CD4-positive, alpha-beta T cell (primary cell): ENCODE measurements at regions not wholly inside any gene's neighbourhood (a gene's known extent, or its start where the extent isn't known, plus 50 kb on each side); places are given as distances from the start of the nearest gene placed in this dataset.

Experiments used
- ATAC-seq: fragments of 200-7000 bp; cut with Tn5 transposase; one replicate; pipeline ENCODE4 v1.10.0; 2022; ENCODE audit warnings: mild to moderate bottlenecking; ENCODE audit not compliant: poor library complexity
- CTCF ChIA-PET: fragments of 350-600 bp; sonication (Branson Sonifier 250); formaldehyde crosslinking; loops from one replicate; lab custom pipeline; 2021; ENCODE audit warnings: antibody characterized with exemption, inconsistent platforms; lab: Charles Lee
- POLR2A ChIA-PET: fragments of 350-600 bp; sonication (Branson Sonifier 250); formaldehyde crosslinking; loops from one replicate; lab custom pipeline; 2021; ENCODE audit warnings: antibody characterized with exemption, inconsistent platforms; lab: Charles Lee
- DNase-seq, 14 experiments: peaks; one replicate each; pipeline ENCODE4 v3.0.0-alpha.2; 2013 to 2020; ENCODE audit warnings: mixed read lengths in 2 of 14
- H3K27ac ChIP-seq, 2 donors: one replicate each; pipeline versions ENCODE4 v1.5.1 to v1.7.0; 2013; ENCODE audit warnings: low read length in 2 of 2, low read depth in 1 of 2, mild to moderate bottlenecking in 1 of 2
- H3K27me3 ChIP-seq, 2 experiments: 1 replicate in 1 of 2; 2 replicates in 1 of 2; pipeline versions ENCODE4 v1.6.1 to v1.7.0; 2013; ENCODE audit warnings: low read length in 2 of 2, control low read depth in 1 of 2, mild to moderate bottlenecking in 1 of 2, moderate library complexity in 1 of 2; ENCODE audit not compliant: insufficient read depth in 2 of 2, control insufficient read depth in 1 of 2
- H3K36me3 ChIP-seq: one replicate; pipeline ENCODE4 v1.6.1; 2013; ENCODE audit warnings: low read length, control low read depth; ENCODE audit not compliant: insufficient read depth
- H3K4me1 ChIP-seq: one replicate; pipeline ENCODE4 v1.6.1; 2013; ENCODE audit warnings: low read length, control low read depth; ENCODE audit not compliant: insufficient read depth
- H3K4me3 ChIP-seq: one replicate; pipeline ENCODE4 v1.5.1; 2013; ENCODE audit warnings: mild to moderate bottlenecking, low read length, moderate library complexity
- H3K9me3 ChIP-seq, 2 experiments: 1 replicate in 1 of 2; 2 replicates in 1 of 2; pipeline versions ENCODE4 v1.6.1 to v1.7.0; 2013; ENCODE audit warnings: low read length in 2 of 2, mild to moderate bottlenecking in 2 of 2, control low read depth in 1 of 2, moderate library complexity in 1 of 2; ENCODE audit not compliant: control insufficient read depth in 1 of 2, insufficient read depth in 1 of 2
- H3K27ac Mint-ChIP-seq: one replicate; pipeline ENCODE4 v1.8.0; 2020; ENCODE audit warnings: mixed read lengths
- H3K27me3 Mint-ChIP-seq: one replicate; pipeline ENCODE4 v1.8.0; 2021; ENCODE audit warnings: mixed read lengths
- H3K36me3 Mint-ChIP-seq: one replicate; pipeline ENCODE4 v1.8.0; 2021; ENCODE audit warnings: low read depth, mixed read lengths
- H3K4me1 Mint-ChIP-seq: one replicate; pipeline ENCODE4 v1.8.0; 2021; ENCODE audit warnings: low read depth, mixed read lengths
- H3K4me3 Mint-ChIP-seq: one replicate; pipeline ENCODE4 v1.8.0; 2020; ENCODE audit warnings: mild to moderate bottlenecking, mixed read lengths
- H3K9me3 Mint-ChIP-seq: one replicate; pipeline ENCODE4 v1.8.0; 2020; ENCODE audit warnings: mixed read lengths
- intact Hi-C, 2 experiments: fragments of 100-400 bp; cut with DNase I in 1 of 2; cut with micrococcal nuclease in 1 of 2; formaldehyde crosslinking; loops; one replicate each; pipeline versions ENCODE4 v1.15.1 to v1.9.0; 2023 to 2025; cut with DNase I, micrococcal nuclease
- TF ChIP-seq, protein P1 (sequence below): fragments of 200-600 bp; IDR thresholded peaks from one replicate; pipeline ENCODE4 v1.8.0; 2022; ENCODE audit warnings: antibody characterized with exemption, mild to moderate bottlenecking

DNA sequence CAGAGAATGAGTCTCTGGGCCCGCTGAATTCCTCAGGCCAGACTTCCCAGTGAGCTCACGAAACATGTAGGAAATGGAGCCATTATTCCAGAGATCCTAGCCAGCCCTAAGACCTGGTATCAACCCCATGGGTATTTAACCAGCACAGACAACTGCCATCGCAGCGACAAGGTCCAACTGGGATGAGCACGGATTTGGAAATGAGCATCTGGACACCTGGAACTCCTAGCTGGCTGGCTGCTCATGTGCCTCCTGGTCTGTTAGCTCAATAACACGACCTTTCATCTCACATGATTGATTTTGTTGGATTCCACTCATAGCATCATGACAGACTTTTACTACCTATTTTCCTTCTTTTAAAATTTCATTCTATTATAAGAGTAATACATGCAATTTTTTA, 51.0 kb downstream of the POU3F3 start:
- Histone ChIP-seq H3K4me1 (no peaks in the 10 kb centered on the region), H3K27ac (no peak overlapping the region), H3K4me3 (no peak overlapping the region), H3K36me3 (no peaks in the 10 kb centered on the region), H3K27me3 (peaks cover 0 to 4% of the 10 kb centered on the region in 2 experiments), H3K9me3 (peaks cover 0 to 4% of the 10 kb centered on the region in 2 experiments)
- Mint-ChIP-seq H3K36me3 (no peaks in the 10 kb centered on the region), H3K9me3 (no peaks in the 10 kb centered on the region), H3K4me3 (no peak overlapping the region), H3K4me1 (no peaks in the 10 kb centered on the region), H3K27me3 (peaks cover 7% of the 10 kb centered on the region), H3K27ac (no peak overlapping the region)
- POLR2A ChIA-PET, result no interaction called here
- TF ChIP-seq, protein P1, sequence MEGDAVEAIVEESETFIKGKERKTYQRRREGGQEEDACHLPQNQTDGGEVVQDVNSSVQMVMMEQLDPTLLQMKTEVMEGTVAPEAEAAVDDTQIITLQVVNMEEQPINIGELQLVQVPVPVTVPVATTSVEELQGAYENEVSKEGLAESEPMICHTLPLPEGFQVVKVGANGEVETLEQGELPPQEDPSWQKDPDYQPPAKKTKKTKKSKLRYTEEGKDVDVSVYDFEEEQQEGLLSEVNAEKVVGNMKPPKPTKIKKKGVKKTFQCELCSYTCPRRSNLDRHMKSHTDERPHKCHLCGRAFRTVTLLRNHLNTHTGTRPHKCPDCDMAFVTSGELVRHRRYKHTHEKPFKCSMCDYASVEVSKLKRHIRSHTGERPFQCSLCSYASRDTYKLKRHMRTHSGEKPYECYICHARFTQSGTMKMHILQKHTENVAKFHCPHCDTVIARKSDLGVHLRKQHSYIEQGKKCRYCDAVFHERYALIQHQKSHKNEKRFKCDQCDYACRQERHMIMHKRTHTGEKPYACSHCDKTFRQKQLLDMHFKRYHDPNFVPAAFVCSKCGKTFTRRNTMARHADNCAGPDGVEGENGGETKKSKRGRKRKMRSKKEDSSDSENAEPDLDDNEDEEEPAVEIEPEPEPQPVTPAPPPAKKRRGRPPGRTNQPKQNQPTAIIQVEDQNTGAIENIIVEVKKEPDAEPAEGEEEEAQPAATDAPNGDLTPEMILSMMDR, result no peak
- no peak for DNase-seq
- intact Hi-C loops, result no loop called here
- no peak for ATAC-seq
- CTCF ChIA-PET, result interaction anchor here (1.0 kb wide), 1 partner anchor 10 kb away, joined by 3 read pairs; no protein-coding TSS in a partner anchor

DNA sequence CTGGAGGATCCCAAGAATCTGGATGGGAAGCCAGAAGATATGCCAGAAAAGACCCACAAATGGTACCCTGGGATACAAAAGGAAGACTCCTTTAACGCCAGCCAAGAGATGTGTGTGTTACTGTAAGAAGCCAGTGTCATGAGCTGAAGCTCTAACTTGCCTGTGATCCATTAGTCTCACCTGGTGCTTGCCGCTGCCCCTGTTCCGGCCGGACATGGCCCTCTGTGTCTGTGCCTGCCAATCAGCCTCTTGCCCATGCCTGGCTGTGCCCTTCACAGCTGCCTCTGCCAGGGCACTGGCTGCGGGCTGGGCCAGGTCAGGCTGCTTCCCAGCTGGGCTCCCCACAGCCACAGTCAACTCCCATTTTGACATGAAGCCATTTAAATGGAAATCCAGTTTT, 55.4 kb downstream of the POU3F3 start:
- intact Hi-C loops, result no loop called here
- Mint-ChIP-seq H3K27ac (no peak overlapping the region), H3K36me3 (no peaks in the 10 kb centered on the region), H3K4me1 (no peaks in the 10 kb centered on the region), H3K9me3 (no peaks in the 10 kb centered on the region), H3K4me3 (no peak overlapping the region), H3K27me3 (peaks cover 11% of the 10 kb centered on the region)
- H3K36me3 ChIP-seq, result no peaks in the 10 kb centered on the region
- no peak overlapping the region for H3K4me3 ChIP-seq
- ATAC-seq (no peak), DNase-seq (no peak)
- TF ChIP-seq, protein P1, result no peak
- no peak overlapping the region for H3K27ac ChIP-seq
- H3K4me1 ChIP-seq, result no peaks in the 10 kb centered on the region
- POLR2A ChIA-PET, result no interaction called here
- peaks cover 0 to 4% of the 10 kb centered on the region in 2 experiments for H3K9me3 ChIP-seq
- CTCF ChIA-PET, result no interaction called here
- peaks cover 2 to 8% of the 10 kb centered on the region in 2 experiments for H3K27me3 ChIP-seq

- H3K4me3 Mint-ChIP-seq, result no peak overlapping the region
Observed at GRCh38 chr2:104914509-104914908, 60.6 kb downstream of the POU3F3 start.

More at GRCh38 chr2:104914509-104914908, 60.6 kb downstream of the POU3F3 start:
- Histone ChIP-seq H3K27me3 (peaks cover 2 to 4% of the 10 kb centered on the region in 2 experiments), H3K9me3 (peaks cover 0 to under 1% of the 10 kb centered on the region in 2 experiments), H3K4me3 (no peak overlapping the region), H3K36me3 (no peaks in the 10 kb centered on the region), H3K4me1 (no peaks in the 10 kb centered on the region), H3K27ac (no peak overlapping the region)
- Mint-ChIP-seq H3K36me3 (no peaks in the 10 kb centered on the region), H3K9me3 (no peaks in the 10 kb centered on the region), H3K27me3 (peaks cover 12% of the 10 kb centered on the region), H3K4me1 (no peaks in the 10 kb centered on the region), H3K27ac (no peak overlapping the region)
- DNase-seq (no peak), ATAC-seq (no peak)
- TF ChIP-seq, protein P1, result no peak
- CTCF ChIA-PET, result interaction anchor here (0.7 kb wide), 1 partner anchor 10 kb away, joined by 3 read pairs; no protein-coding TSS in a partner anchor
- POLR2A ChIA-PET, result no interaction called here
- intact Hi-C loops, result no loop called here
